ENCODE measurements at regions not wholly inside any gene's neighbourhood (a gene's known extent, or its start where the extent isn't known, plus 50 kb on each side); places are given as distances from the start of the nearest gene placed in this dataset.

DNA sequence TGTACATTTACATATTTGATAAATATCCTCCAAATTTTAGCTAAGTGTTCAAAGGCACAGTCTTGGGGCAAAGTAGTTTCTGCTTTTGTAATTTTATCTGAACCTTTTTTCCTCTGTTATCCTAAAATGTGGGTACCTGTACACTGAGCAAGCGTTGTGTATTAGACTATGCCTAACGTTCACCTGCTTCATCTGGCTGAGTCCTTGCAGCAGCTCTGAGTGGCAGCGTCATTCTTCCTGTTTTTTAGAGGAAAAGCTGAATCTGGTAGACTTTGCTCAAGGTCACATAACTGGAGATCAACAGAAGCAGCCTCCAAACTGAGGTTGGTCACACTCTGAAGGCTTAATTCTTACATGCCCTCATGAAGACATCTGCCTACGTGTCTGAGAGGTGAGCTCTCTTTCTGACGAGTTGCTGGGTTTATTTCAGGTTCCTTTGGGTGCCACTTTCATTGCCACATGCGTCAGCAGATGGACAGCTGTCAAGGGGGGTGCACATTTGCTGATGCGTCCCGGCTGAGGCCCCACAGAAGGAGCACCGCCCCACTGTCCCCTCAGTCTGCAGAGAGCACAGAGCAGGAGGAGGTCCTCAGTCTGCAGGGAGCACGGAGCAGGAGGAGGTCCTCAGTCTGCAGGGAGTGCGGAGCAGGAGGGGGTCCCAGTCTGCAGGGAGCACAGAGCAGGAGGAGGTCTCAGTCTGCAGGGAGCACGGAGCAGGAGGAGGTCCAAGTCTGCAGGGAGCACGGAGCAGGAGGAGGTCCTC lies 406.5 kb upstream of the SHH start:
- DNase-seq = no peak

DNA sequence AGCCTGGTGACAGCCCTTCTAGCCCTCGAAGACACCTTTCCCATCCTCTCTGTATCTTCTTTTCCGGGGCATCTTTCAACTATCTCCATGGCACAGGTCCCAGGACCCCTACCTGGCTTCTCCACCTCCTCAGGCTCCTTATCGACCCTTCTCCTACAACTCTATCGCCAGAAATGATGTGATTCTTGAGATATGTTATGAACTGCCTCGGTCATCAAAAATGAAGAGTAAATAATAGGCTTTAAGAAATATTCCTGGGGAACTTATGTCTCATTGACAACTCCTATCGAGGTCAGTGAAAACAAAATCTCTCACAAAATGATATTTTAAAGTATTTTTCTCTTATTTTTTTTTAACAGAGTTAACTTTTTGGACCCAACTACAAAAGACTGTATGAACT lies 405.5 kb upstream of the SHH start:
- no peak for DNase-seq

DNA sequence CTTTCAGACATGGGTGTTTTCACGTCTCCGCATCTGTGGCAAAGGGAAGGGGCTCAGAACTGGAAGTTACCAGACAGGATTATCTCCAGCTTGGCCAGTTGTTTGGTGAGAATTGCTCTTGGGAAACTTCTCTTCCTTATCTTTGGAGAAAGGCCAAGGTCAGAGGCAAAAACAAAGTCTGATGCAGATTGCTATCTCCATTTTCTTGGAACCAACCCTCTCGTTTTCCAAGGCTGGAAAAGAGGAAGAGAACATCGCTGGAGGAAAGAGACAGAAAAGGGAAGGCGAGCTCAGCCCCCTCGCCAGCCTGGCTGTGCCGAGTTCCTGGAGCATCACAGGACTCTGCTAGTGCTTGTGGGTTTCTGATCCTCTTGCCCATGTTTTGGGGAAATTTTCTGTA lies 396.8 kb upstream of the SHH start:
- no peak for DNase-seq

DNA sequence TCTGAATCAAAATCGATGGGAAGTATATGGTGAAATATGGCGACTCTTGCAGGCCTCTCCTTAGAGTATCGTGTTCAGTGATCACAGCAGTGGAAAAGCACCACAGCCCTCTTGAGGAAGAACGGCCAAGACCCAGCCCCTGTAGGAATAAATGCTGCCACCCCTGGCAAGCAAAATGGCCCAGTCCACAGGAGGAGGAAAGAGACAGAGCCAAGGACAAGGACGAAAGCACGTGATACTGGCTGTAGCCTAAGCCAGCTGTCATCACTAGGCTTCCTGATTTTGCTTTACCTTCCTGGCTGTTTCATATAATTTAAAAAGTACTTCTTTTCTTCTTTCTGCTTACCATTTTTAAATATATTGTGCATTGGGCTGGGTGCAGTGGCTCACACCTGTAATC lies 395.0 kb upstream of the SHH start:
- no peak for DNase-seq

DNA sequence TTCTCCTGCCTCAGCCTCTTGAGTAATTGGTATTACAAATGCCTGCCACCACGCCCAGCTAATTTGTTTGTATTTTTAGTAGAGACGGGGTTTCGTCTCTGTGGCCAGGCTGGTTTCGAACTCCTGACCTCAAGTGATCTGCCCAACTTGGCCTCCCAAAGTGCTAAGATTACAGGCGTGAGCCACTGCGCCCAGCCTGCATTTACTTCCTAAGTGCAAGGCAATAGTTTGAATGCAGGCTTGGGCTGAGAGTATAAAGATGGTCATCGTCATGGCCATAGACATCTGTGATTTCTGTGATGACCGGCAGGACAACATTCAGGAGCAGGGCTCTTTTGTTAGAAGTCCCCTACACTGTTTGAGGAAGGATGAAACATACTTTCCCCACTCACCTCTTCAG lies 393.9 kb upstream of the SHH start:
- DNase-seq = no peak

DNA sequence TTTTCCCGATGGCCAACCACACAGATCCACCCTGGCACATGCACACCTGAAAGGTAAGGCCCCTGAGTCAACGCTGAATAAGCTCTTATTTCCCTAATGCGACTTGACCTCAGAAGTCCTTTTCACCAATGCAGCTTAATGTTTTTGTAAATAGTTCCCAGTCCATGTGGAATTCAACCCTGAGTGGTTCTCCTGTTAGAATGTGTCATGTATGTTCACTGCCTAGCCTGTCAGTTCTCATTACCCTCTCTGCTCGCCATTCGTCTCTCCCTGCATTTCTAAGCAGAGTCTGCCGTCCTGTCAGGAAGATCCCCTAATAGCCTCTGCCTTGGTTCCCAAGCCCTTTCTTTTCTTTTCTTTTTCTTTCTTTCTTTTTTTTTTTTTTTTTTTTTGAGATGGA lies 392.6 kb upstream of the SHH start:
- DNase-seq = no peak

DNA sequence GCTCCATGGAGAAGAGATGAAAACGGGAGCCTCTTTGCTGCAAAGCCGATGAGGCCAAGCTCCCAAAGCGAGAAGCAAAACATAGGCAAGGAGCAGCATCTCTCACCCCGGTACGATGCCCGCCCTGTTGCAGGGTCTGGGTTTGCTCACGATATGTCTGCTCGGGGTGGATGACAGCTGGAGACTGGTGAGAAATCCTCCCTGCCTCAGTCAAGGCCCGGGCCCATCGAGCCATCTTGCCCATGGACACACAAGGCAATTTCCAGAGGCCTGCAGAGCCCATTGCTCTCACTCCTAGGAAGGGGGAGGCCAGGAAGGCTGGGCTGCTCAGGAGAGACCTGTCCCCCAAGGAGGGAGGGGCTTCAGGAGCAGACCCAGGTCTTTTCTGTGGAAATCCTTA lies 391.7 kb upstream of the SHH start:
- DNase-seq = no peak

DNA sequence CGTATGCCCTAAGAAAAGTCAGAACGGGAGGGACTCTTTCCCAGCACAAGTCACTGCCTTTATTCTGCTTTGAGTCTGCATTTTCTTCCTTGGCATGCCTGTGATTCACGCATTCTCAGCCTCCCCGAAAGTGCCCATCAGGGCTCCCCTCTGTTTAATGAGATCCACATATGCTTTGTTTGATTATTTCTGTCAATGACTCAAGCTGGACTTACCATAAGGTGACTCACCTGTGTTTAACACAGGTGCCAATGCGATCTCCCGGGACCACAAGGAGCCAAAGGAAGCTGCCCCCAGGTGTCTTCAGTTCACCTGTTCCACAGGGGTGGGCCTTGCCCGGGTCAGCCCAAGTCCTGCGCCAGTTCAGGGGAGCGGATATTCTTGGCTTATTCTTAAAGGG lies 386.0 kb upstream of the SHH start:
- DNase-seq = no peak

DNA sequence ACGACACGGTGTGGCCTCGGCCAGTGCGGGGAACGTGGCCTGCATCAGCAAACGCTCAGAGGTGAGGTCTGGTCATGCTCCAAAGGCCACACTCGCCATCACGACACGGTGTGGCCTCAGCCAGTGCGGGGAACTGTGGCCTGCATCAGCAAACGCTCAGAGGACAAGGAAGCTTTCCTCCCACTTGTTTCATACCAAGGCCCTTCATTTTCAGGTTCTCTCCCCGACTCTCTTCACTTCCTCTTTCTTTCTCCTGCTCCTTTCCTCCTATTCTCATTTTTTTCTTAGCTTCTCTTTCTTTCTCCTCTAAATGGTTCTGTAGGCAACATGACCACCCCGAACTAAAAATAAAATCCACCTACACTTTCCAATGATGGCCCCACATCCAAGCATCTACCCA lies 384.4 kb upstream of the SHH start:
- no peak for DNase-seq

DNA sequence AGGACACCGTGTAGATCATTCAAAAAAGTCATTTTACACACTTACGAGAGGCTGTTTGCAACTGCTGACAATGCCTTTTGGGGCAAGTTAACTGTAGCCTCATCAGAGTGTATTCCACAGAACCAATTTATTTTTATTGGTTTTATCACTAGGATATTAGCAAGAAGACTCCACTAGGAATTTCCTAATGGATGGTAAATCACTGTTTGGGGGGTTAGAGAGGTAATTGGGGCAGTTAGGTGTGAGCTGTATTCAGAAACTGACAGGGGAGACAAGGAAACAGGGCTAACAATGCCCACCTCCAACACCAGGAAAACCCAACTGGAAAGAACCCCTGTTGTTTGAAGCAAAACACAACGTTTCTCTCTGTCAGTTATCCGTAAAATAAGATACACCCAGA lies 383.0 kb upstream of the SHH start:
- no peak for DNase-seq

DNA sequence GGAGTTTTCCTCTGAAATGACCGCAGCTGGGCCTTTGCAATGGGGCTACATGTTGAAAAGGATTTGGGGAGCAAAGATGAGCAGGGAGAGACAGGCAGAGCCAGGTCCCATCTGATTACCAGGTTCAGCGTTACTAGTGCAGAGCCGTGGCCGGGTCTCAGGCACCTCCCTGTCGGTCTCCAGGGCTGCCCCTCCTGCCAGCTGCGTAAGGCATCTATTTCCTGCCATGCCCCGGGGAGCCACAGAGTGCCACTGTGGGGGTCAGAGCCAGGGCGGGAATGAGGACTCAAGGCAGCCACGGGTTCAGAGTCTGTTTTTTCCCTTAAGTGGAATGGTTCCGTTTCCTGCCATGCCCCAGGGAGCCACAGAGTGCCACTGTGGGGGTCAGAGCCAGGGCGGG lies 382.6 kb upstream of the SHH start:
- no peak for DNase-seq

DNA sequence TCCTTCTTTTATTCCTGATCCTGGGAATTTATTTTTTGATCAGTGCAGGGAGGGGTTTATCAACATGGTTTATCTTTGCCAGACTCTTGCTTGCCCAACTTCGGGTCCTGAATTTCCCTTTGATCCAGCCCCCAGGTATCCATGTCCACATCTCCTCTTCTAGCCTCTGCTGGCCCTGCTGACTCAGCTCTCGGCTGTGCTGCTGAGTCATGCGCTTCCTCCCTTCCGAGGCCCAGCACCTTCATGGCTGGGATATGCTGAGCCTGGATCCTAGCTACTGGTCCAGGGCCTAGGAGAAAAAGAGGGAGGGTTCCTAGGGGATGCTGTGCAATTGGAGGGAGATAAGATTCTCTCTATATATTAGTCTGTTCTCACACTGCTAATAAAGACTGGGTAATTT lies 380.7 kb upstream of the SHH start:
- no peak for DNase-seq

DNA sequence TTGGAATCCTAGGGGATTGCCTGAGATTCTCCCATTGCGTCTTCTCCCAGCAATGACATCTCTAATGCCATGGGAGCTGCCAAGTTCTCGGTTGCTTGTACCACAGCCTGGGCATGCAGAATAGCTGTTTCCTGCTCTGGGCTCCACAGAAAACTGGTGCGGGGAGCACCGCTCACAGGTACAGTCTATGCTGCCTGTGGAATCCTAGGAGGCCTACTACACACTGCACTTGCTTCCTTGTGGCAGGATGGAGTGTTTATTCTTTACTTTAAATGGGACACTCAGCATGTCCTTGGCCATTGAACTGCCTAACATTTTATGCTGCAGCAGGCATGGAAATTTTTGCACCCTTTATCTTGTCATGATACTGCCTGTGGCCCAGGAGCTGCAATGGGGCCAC lies 378.8 kb upstream of the SHH start:
- DNase-seq = no peak

DNA sequence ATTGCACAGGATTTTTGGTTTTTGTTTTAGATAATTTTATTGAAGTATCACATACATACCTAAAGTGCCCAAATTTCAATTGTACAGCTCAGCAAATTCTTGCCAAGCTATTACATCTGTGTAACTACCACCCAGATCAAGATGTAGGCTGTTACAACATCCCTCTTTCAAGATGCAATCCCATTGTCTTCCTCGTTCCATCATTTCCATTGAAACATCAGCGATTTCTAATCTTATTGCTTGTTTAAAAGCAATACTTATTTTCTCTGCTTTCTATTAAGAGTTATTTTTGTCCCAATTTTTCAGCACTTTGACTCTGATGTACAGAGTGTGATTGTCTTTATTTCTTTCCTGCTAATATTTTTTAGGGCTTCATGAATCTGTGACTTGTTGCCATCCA lies 372.8 kb upstream of the SHH start:
- DNase-seq = no peak

DNA sequence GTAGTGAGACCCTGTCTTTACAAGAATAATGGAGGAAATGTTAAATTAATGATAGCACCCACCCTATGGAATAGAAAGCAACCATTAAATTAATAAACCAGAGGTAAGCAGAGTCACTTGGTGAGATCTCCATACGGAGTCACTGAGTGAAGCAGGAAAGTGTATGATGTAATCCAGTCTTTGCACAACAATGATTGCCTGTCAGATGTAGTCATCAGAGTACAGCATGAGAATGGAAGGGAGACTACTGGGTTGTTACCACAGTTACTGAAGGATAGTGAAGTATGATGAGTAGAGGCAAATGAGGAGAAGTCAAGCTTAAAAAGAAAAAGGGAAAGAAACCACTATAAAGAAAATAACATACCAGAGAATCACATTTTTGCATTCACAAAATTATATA lies 371.9 kb upstream of the SHH start:
- no peak for DNase-seq

DNA sequence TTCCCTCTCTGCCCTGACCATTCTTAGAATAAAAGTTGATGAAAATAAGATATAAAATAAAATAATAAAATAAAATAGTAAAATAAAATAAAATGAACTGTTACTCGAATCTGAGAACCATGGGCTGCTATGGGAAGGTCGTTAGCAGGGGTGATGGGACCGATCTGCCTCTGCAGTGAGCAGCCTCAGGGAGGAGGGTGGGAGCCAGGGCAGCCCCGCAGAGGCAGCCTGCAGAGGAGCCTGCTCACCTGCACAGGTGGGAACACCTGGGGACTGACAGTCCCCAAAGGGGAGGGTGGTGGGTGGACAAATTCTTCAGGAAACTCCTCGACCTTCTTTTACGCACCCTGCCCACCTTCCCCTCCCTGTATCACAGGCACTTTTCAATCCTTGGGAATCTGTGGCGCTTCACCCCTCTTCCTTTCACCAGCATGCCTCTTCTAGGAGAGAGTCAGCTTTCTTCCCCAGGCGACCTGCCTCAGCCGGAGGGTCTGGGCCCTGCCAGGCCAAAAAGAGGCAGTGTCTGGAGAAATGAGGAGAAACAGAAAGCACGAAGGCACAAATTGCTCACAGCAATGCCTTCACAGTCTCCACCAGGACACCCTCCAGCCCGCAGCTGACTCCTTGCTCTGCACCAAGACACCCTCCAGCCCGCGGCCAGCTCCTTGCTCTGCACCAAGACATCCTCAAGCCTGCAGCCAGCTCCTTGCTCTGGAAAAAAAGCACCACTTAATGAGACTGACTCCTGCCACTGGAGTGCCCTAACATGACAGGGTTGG lies 368.4 kb upstream of the SHH start:
- no peak for DNase-seq

DNA sequence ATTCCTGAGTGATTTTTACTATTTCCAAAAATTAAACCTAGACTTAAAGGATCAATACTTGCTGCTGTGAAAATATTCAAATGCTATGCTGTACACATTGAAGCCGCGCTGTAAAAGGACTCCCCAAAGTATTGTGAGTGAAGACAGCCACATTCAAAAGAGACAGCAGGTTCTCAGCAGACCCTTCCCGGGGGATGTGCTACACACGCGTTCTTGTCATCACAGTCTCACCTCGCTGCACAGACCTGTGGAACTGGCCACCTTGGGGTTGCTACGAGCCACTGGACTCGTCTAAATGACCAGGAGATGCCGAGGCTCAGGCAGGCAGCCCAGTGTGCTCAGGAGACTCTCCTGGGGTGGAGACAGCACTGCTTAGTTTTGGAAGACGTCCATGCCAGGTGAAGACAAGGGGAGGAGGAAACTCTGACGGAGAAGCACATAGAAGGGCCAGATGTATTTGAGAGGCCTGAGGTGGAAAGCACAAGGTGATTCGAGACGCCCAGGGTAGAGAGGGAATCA lies 367.7 kb upstream of the SHH start:
- no peak for DNase-seq

DNA sequence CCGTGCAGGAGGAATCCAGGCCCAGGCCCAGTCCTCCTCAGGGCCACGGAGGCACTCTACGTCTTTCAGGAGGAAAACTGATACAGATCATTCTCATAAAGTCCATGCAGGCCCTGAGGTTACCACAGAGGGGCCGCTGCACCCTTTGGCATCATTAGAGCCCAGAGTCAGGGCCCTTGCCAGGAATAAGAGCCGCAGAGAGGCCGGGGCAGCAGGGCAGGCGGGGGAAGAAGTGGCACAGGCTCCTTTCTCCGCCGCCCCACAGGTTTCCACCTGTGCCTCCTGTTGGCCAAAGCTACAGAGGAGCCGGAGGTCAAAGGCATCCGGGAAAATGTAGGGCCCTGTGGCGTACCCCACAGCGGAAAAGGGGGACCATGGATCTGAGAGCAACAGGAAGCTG lies 366.6 kb upstream of the SHH start:
- DNase-seq = no peak

DNA sequence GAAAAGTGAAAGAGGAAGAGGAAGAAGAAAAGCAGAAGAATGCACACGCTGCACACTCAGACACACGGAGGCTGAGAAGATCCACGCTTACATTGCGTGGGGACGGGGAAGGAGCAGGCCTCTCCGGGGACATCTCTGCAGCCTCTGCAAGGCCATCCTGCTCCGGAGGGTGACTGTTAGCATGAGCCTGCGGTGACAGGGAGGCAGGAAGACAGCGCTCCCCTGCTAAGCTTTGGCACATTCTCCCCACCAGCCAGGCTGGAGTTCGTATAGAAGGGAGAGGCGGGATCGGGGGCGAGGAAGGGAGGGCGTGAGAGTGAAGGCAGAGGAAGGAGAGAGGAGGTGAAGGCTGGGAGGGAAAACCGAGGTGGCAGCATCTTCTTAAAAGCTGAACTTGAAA lies 366.0 kb upstream of the SHH start:
- no peak for DNase-seq

DNA sequence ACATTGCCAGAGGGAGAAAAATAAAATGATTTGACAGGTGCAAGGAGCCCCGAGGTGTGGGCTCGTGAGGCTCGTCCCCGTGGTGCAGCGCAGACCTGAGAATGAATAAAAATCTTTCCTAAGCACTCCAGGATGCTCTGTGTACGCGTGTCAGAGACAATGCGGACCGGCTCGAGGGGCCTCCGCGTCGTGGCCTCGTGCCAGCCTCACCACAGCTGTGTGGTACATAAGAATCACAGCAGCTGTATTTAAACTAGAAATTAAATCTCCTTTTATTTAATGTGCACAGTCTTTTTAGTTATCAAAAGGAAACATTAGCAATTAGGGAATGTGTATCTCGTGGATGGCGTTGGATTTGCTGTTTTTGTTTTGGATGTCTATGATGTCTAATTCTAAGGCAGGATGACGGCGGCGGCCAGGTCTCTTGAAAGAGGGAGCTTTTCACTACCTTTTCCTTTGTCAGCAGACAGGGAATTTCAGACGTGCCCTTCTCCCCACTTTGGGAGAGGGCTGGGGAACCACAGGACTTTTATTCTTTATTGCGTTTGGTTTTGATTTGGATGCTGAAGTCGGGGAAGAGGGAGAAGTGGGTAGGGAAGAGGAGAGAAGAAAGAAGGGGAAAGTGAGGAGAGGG lies 365.3 kb upstream of the SHH start:
- DNase-seq = no peak

DNA sequence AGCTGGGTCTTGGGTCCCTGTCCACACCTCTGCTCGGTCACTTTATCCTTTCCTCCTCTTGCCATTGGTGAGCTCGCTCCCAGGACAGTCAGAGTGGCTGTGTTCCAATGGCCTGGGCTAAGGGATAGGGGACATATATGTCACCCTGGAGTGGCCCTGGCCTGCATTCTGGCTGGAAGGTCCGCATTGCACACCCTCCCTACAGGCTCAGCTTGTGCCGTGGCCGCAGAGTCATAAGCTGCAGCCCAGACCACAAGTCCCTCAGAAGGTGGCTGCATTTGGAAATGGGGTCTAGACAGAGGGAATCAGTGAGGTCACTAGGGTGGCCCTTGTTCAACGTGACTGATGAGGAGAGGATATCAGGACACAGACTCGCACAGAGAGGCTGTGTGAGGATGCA lies 363.8 kb upstream of the SHH start:
- DNase-seq = no peak

DNA sequence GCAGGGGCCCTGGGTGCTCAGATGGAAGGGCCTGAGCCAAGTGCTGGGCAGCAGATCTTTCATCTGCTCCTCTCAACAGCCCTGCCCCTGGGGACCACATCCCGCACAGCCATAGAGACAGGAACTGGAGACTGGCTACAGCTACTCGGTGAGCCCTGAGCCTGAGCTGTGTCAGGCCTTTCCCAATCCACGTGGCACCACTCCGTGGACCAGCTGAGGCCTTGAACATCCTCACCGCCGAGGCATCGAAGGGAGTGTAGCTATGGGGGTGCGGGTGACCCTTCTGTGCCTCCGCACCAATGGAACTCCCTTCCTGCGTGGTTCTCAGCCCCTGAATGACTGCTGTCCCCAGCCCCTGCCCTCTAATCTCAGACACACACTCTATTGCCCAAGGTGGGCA lies 362.7 kb upstream of the SHH start:
- no peak for DNase-seq

DNA sequence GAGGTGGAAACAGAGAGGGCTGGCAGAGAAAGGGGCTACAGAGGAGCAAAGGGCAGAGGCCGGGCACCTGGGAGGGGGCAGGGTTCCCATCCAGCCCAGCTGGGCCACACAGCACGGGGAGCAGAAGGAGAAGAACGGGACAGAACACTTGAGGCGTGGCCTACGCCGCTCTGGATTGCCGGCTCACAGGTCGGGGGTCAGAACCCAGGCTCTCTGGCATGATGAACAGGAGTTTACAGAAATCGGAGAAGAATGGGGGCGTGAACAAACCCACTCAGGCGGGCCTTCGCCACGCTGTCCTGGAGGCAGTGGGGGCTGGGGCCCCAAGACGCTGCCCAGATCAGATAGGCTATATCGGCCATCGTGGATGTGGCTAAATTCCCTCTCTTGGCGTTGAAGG lies 362.2 kb upstream of the SHH start:
- no peak for DNase-seq

DNA sequence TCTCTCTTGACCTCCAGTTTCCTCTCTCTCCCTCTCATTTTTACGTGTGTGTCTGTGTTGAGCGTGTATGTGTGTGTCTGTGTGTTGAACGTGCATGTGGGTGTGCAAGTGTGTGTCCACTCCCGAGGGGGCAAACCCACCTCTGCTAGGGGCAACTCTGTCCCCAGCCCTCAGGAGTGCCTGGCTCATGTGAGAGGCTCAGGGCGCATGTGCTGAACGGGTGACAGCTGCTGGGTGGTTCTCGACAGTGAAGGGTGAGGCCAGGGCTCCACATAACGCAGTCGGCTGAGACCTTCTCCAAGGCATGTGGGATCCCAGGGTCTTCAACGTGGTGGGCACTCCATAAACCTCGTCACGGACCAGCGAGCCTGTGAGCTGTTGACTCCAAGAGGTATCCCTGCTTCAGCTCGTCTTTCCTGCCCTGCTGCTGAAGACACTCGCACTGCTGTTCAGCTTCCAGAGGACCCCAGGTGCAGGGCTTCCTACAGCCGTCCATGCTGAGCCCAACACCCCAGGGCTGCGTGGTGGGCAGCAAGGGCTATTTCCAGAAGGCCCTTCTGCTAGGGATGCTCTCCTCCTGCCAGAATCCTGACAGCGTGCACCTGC lies 361.6 kb upstream of the SHH start:
- no peak for DNase-seq
